Stomach (tissue), 4 donors: ENCODE measurements at regions not wholly inside any gene's neighbourhood (a gene's known extent, or its start where the extent isn't known, plus 50 kb on each side); places are given as distances from the start of the nearest gene placed in this dataset.

ENCODE experiments used
- EP300 ChIP-seq: sonication (generic); formaldehyde crosslinking; IDR thresholded peaks from one replicate; pipeline ENCODE4 v1.6.1; 2017; ENCODE audit warnings: antibody characterized with exemption
- POLR2A ChIP-seq, 4 donors: fragments of 450-650 bp; IDR thresholded peaks; one replicate each; pipeline ENCODE4 v1.6.1; 2016; ENCODE audit warnings: antibody characterized with exemption in 4 of 4, control low read depth in 2 of 4, mild to moderate bottlenecking in 1 of 4, moderate library complexity in 1 of 4
- POLR2AphosphoS5 ChIP-seq, 3 donors: sonication (generic); formaldehyde crosslinking; IDR thresholded peaks; one replicate each; pipeline ENCODE4 v1.6.1; 2016; ENCODE audit warnings: antibody characterized with exemption in 3 of 3
- TF ChIP-seq, protein P1 (sequence below), 7 experiments: fragments of 450-650 bp in 4 of 7; fragments of 200-600 bp in 3 of 7; sonication (generic) in 3 of 7; IDR thresholded peaks; one replicate each; pipeline ENCODE4 v1.5.1; 2016 to 2019; ENCODE audit warnings: antibody characterized with exemption in 7 of 7, control low read depth in 2 of 7, mild to moderate bottlenecking in 1 of 7

DNA sequence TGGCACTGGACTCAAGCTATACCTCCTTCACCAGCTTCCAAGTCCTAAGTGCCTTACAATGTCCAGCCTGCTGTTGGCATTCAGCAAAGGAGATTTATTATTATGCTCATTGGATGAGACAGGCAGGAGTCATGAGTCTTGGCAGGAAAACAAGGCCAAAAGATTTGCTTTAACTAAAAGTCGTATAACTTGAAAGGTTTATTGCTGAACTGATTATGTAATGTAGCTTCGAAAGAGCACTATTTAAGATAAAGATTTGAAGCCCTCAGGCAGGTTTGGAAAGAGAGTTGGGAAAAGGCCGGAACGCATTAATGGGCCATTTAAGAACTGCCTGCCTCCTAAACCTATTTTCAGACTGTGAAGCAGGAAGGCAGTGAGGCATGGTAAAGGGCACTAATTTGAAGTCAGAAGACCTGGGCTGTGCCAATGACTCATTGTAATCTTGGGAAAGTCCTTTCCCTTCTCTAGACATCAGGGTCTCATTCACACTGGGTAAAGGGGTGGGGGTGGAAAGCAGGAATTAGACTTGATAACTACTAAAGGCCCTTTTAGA, 280.5 kb upstream of the EDA2R start:
- TF ChIP-seq, protein P1, sequence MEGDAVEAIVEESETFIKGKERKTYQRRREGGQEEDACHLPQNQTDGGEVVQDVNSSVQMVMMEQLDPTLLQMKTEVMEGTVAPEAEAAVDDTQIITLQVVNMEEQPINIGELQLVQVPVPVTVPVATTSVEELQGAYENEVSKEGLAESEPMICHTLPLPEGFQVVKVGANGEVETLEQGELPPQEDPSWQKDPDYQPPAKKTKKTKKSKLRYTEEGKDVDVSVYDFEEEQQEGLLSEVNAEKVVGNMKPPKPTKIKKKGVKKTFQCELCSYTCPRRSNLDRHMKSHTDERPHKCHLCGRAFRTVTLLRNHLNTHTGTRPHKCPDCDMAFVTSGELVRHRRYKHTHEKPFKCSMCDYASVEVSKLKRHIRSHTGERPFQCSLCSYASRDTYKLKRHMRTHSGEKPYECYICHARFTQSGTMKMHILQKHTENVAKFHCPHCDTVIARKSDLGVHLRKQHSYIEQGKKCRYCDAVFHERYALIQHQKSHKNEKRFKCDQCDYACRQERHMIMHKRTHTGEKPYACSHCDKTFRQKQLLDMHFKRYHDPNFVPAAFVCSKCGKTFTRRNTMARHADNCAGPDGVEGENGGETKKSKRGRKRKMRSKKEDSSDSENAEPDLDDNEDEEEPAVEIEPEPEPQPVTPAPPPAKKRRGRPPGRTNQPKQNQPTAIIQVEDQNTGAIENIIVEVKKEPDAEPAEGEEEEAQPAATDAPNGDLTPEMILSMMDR (IDR thresholded peaks at IDR 0.05), result no peak
- TF ChIP-seq POLR2A (IDR thresholded peaks at IDR 0.05) (no peak), POLR2AphosphoS5 (IDR thresholded peaks at IDR 0.05) (no peak), EP300 (no peak)
